ENCODE measurements at regions not wholly inside any gene's neighbourhood (a gene's known extent, or its start where the extent isn't known, plus 50 kb on each side); places are given as distances from the start of the nearest gene placed in this dataset.
"Not testable (repeated sequence)": the region's sequence is repeated elsewhere in the genome, so short reads cannot be mapped to it uniquely, and the experiment has no call there.

GRCh38 chr1:29601021-29601420 lies 364.7 kb downstream of the PTPRU start:
- DNase-seq = no peak

- no peak for DNase-seq
Measured at GRCh38 chr1:29599826-29600225, 363.5 kb downstream of the PTPRU start.

- no peak for DNase-seq
Measured at GRCh38 chr1:29599071-29599470, 362.7 kb downstream of the PTPRU start.

GRCh38 chr1:29597861-29598260 lies 361.5 kb downstream of the PTPRU start:
- no peak for DNase-seq

- no peak for DNase-seq
Measured at GRCh38 chr1:29593601-29594382, 357.5 kb downstream of the PTPRU start.

- DNase-seq = no peak
Measured at GRCh38 chr1:29592731-29593130, 356.4 kb downstream of the PTPRU start.

- no peak for DNase-seq
Measured at GRCh38 chr1:29592261-29592615, 355.9 kb downstream of the PTPRU start.

- DNase-seq = no peak
Measured at GRCh38 chr1:29591601-29592260, 355.4 kb downstream of the PTPRU start.

GRCh38 chr1:29590583-29591565 lies 354.6 kb downstream of the PTPRU start:
- peak; percentile 12 for DNase-seq

- DNase-seq = not testable (repeated sequence)
Measured at GRCh38 chr1:29589716-29590115, 353.4 kb downstream of the PTPRU start.

- no peak for DNase-seq
Measured at GRCh38 chr1:29586991-29587745, 350.8 kb downstream of the PTPRU start.

GRCh38 chr1:29586215-29586614 lies 349.9 kb downstream of the PTPRU start:
- no peak for DNase-seq

- no peak for DNase-seq
Measured at GRCh38 chr1:29585656-29586055, 349.3 kb downstream of the PTPRU start.

- no peak for DNase-seq
Measured at GRCh38 chr1:29585201-29585600, 348.9 kb downstream of the PTPRU start.

- DNase-seq = no peak
Measured at GRCh38 chr1:29584776-29585175, 348.5 kb downstream of the PTPRU start.

GRCh38 chr1:29584362-29584761 lies 348.0 kb downstream of the PTPRU start:
- DNase-seq = no peak

- DNase-seq = no peak
Measured at GRCh38 chr1:29583727-29584126, 347.4 kb downstream of the PTPRU start.

GRCh38 chr1:29581256-29581655 lies 344.9 kb downstream of the PTPRU start:
- DNase-seq = peak; percentile 20

GRCh38 chr1:29579821-29580425 lies 343.6 kb downstream of the PTPRU start:
- DNase-seq = peak; percentile 74

- DNase-seq = no peak
Measured at GRCh38 chr1:29577512-29577911, 341.2 kb downstream of the PTPRU start.

GRCh38 chr1:29576510-29576909 lies 340.2 kb downstream of the PTPRU start:
- no peak for DNase-seq

GRCh38 chr1:29575826-29576225 lies 339.5 kb downstream of the PTPRU start:
- DNase-seq = peak; percentile 45
